HEK293 (cell line): ENCODE measurements at regions not wholly inside any gene's neighbourhood (a gene's known extent, or its start where the extent isn't known, plus 50 kb on each side); places are given as distances from the start of the nearest gene placed in this dataset.

Experiments used
- CTCF ChIA-PET: fragments of 350-600 bp; formaldehyde crosslinking; extraction: SDS; loops from one replicate; lab custom pipeline; 2021; ENCODE audit warnings: antibody characterized with exemption; lab: Yijun Ruan, JAX
- POLR2A ChIA-PET: fragments of 300-600 bp; formaldehyde crosslinking; extraction: SDS; loops from one replicate; lab custom pipeline; 2020; ENCODE audit warnings: antibody characterized with exemption, inconsistent platforms; lab: Yijun Ruan, JAX
- H3K27ac ChIP-seq: fragments of 200-500 bp; sonication (Bioruptor generic); 2 replicates; pipeline ENCODE4 v1.5.1; 2014; ENCODE audit warnings: low read depth, low read length, control low read depth, inconsistent platforms; ENCODE audit errors: extremely low read depth
- H3K36me3 ChIP-seq, 2 experiments: fragments of 200-500 bp in 1 of 2; sonication (Bioruptor generic) in 1 of 2; 1 replicate in 1 of 2; 2 replicates in 1 of 2; pipeline ENCODE4 v1.5.1; 2014 to 2017; ENCODE audit warnings: inconsistent platforms in 2 of 2, low read length in 2 of 2; ENCODE audit not compliant: control insufficient read depth in 2 of 2, insufficient read depth in 1 of 2
- H3K4me1 ChIP-seq: fragments of 200-500 bp; sonication (Bioruptor generic); 2 replicates; pipeline ENCODE4 v1.5.1; 2014; ENCODE audit warnings: mild to moderate bottlenecking, low read length, inconsistent platforms; ENCODE audit not compliant: control insufficient read depth, insufficient read depth
- H3K4me3 ChIP-seq: 2 replicates; pipeline ENCODE4 v1.5.1; 2011; ENCODE audit warnings: low read depth, mild to moderate bottlenecking, control low read depth, low read length, moderate library complexity
- H3K9me3 ChIP-seq: fragments of 200-500 bp; sonication (Bioruptor generic); 2 replicates; pipeline ENCODE4 v1.5.1; 2014; ENCODE audit warnings: low read depth, low read length, inconsistent platforms; ENCODE audit not compliant: control insufficient read depth, insufficient read depth
- KLF8 ChIP-seq: fragments of 450-650 bp; formaldehyde crosslinking; IDR thresholded peaks from 2 replicates; pipeline ENCODE4 v1.5.1; 2016; ENCODE audit warnings: missing biosample characterization, missing genetic modification characterization
- TCF7L2 ChIP-seq: IDR thresholded peaks from 2 replicates; pipeline ENCODE4 v1.6.1; 2011; ENCODE audit warnings: low read depth, mild to moderate bottlenecking, inconsistent platforms, low read length, moderate library complexity, borderline replicate concordance
- TRIM28 ChIP-seq: IDR thresholded peaks from 2 replicates; pipeline ENCODE4 v1.6.1; 2011; ENCODE audit warnings: low read length, control low read depth, borderline replicate concordance
- ZBTB17 ChIP-seq: fragments of 450-650 bp; formaldehyde crosslinking; IDR thresholded peaks from 2 replicates; pipeline ENCODE4 v1.5.1; 2016; ENCODE audit warnings: missing biosample characterization, missing genetic modification characterization
- ZBTB20 ChIP-seq: fragments of 450-650 bp; formaldehyde crosslinking; IDR thresholded peaks from 2 replicates; pipeline ENCODE4 v1.5.1; 2016; ENCODE audit warnings: missing biosample characterization, missing genetic modification characterization
- ZNF354C ChIP-seq: fragments of 450-650 bp; formaldehyde crosslinking; IDR thresholded peaks from 2 replicates; pipeline ENCODE4 v1.5.1; 2016; ENCODE audit warnings: missing biosample characterization, missing genetic modification characterization, low read depth, borderline replicate concordance
- ZNF501 ChIP-seq: fragments of 450-650 bp; formaldehyde crosslinking; IDR thresholded peaks from 2 replicates; pipeline ENCODE4 v1.5.1; 2016; ENCODE audit warnings: missing biosample characterization, missing genetic modification characterization
- ZNF549 ChIP-seq: fragments of 450-650 bp; IDR thresholded peaks from 2 replicates; pipeline ENCODE4 v1.5.1; 2018; ENCODE audit warnings: missing biosample characterization, missing genetic modification characterization, mild to moderate bottlenecking, inconsistent platforms, moderate library complexity
- ZNF621 ChIP-seq: fragments of 450-650 bp; formaldehyde crosslinking; IDR thresholded peaks from 2 replicates; pipeline ENCODE4 v1.5.1; 2017; ENCODE audit warnings: missing biosample characterization, missing genetic modification characterization
- ZNF629 ChIP-seq: fragments of 450-650 bp; formaldehyde crosslinking; IDR thresholded peaks from 2 replicates; pipeline ENCODE4 v1.5.1; 2017; ENCODE audit warnings: missing biosample characterization, missing genetic modification characterization
- ZNF843 ChIP-seq: fragments of 450-650 bp; formaldehyde crosslinking; IDR thresholded peaks from 2 replicates; pipeline ENCODE4 v1.5.1; 2016; ENCODE audit warnings: missing biosample characterization, missing genetic modification characterization
- ZXDB ChIP-seq: fragments of 450-650 bp; formaldehyde crosslinking; IDR thresholded peaks from 2 replicates; pipeline ENCODE4 v1.5.1; 2016; ENCODE audit warnings: missing biosample characterization, missing genetic modification characterization
- TF ChIP-seq, protein P1 (sequence below): fragments of 450-650 bp; formaldehyde crosslinking; IDR thresholded peaks from 2 replicates; pipeline ENCODE4 v1.5.1; 2016; ENCODE audit warnings: missing biosample characterization, missing genetic modification characterization
- TF ChIP-seq, protein P2 (sequence below): fragments of 450-650 bp; formaldehyde crosslinking; IDR thresholded peaks from 2 replicates; pipeline ENCODE4 v1.5.1; 2016; ENCODE audit warnings: missing biosample characterization, missing genetic modification characterization
- TF ChIP-seq, protein P3 (sequence below): fragments of 450-650 bp; formaldehyde crosslinking; IDR thresholded peaks from 2 replicates; pipeline ENCODE4 v1.5.1; 2017; ENCODE audit warnings: missing biosample characterization, missing genetic modification characterization
- TF ChIP-seq, protein P4 (sequence below): sonication (generic); formaldehyde crosslinking; IDR thresholded peaks from 2 replicates; pipeline ENCODE4 v1.8.1; 2022; ENCODE audit warnings: mild to moderate bottlenecking, moderate library complexity, missing genetic modification reagents
- TF ChIP-seq, protein P5 (sequence below): fragments of 450-650 bp; formaldehyde crosslinking; optimal IDR thresholded peaks from 2 replicates; pipeline ENCODE3; 2016; ENCODE audit warnings: missing biosample characterization, mild to moderate bottlenecking, missing genetic modification characterization
- TF ChIP-seq, protein P6 (sequence below): fragments of 450-650 bp; formaldehyde crosslinking; IDR thresholded peaks from 2 replicates; pipeline ENCODE4 v1.5.1; 2016; ENCODE audit warnings: missing biosample characterization, missing genetic modification characterization, borderline replicate concordance

DNA sequence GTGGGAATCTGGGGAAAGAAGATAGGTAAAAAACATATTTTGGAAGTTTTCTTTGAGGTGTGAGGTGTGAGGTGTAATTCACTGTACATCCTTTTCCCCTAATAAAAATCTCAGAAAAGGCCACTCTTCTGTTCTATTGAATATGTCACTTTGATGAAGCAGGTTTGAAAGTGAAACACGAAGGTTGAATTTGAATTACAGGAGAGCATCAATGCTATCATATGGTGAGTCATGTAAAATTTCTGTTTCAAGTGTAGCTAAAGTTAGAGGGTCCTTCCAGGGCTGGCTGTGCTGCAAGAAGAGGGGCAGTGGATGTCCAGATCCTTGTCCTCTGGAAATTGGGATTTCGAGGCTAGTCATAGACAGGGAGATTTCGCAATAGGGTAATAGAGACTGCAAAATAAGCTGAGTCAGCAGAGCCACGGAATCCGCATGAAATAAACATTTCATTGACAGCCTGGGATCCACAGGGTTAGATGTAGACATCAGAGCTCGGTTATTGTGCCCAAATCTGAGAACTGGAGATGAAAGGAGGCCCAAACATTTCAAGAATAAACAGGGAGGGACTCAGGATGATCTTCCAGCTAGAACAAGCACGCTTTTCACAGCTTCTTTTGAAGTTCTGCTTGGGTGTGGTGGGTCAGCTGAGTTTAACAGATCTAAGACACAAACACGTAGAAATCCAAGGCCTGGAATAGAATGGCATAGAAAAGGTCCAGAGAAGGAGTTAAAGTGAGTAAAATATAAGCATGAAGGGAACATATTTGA is 194.4 kb upstream of the CDKN2B start:
- POLR2A ChIA-PET: no interaction called here
- CTCF ChIA-PET: interaction anchor here (0.6 to 0.9 kb wide), 4 partner anchors 13 to 951 kb away, joined by 3 to 4 read pairs (median 4); no protein-coding TSS in a partner anchor
- TF ChIP-seq ZBTB17 (tag by site-specific recombination): peak; percentile 72; the same call in 1 of the 2 replicates
- no peak for TF ChIP-seq ZXDB
- no peak for TF ChIP-seq ZNF354C
- TF ChIP-seq TCF7L2: peak; percentile 24; the same call in 1 of the 2 replicates
- TF ChIP-seq TRIM28: peak; percentile 40; the same call in 1 of the 2 replicates
- TF ChIP-seq ZBTB20 (tag by site-specific recombination): peak; percentile 81
- TF ChIP-seq ZNF629 (tag by site-specific recombination): peak; percentile 15; the same call in 1 of the 2 replicates
- TF ChIP-seq KLF8 (tag by site-specific recombination): 0 out of 2 replicates have a peak, but pooled peaks have one; percentile 33
- TF ChIP-seq, protein P1, sequence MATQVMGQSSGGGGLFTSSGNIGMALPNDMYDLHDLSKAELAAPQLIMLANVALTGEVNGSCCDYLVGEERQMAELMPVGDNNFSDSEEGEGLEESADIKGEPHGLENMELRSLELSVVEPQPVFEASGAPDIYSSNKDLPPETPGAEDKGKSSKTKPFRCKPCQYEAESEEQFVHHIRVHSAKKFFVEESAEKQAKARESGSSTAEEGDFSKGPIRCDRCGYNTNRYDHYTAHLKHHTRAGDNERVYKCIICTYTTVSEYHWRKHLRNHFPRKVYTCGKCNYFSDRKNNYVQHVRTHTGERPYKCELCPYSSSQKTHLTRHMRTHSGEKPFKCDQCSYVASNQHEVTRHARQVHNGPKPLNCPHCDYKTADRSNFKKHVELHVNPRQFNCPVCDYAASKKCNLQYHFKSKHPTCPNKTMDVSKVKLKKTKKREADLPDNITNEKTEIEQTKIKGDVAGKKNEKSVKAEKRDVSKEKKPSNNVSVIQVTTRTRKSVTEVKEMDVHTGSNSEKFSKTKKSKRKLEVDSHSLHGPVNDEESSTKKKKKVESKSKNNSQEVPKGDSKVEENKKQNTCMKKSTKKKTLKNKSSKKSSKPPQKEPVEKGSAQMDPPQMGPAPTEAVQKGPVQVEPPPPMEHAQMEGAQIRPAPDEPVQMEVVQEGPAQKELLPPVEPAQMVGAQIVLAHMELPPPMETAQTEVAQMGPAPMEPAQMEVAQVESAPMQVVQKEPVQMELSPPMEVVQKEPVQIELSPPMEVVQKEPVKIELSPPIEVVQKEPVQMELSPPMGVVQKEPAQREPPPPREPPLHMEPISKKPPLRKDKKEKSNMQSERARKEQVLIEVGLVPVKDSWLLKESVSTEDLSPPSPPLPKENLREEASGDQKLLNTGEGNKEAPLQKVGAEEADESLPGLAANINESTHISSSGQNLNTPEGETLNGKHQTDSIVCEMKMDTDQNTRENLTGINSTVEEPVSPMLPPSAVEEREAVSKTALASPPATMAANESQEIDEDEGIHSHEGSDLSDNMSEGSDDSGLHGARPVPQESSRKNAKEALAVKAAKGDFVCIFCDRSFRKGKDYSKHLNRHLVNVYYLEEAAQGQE (tag by site-specific recombination): no peak
- TF ChIP-seq, protein P2, sequence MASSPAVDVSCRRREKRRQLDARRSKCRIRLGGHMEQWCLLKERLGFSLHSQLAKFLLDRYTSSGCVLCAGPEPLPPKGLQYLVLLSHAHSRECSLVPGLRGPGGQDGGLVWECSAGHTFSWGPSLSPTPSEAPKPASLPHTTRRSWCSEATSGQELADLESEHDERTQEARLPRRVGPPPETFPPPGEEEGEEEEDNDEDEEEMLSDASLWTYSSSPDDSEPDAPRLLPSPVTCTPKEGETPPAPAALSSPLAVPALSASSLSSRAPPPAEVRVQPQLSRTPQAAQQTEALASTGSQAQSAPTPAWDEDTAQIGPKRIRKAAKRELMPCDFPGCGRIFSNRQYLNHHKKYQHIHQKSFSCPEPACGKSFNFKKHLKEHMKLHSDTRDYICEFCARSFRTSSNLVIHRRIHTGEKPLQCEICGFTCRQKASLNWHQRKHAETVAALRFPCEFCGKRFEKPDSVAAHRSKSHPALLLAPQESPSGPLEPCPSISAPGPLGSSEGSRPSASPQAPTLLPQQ (tag by site-specific recombination): no peak
- TF ChIP-seq, protein P3, sequence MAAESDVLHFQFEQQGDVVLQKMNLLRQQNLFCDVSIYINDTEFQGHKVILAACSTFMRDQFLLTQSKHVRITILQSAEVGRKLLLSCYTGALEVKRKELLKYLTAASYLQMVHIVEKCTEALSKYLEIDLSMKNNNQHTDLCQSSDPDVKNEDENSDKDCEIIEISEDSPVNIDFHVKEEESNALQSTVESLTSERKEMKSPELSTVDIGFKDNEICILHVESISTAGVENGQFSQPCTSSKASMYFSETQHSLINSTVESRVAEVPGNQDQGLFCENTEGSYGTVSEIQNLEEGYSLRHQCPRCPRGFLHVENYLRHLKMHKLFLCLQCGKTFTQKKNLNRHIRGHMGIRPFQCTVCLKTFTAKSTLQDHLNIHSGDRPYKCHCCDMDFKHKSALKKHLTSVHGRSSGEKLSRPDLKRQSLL (tag by site-specific recombination): peak; percentile 51; the same call in 1 of the 2 replicates
- peak; percentile 38; the same call in 1 of the 2 replicates for TF ChIP-seq ZNF549 (tag by site-specific recombination)
- no peak for TF ChIP-seq ZNF621 (tag by site-specific recombination)
- Histone ChIP-seq H3K4me1 (peaks cover 9% of the 10 kb centered on the region; the same call in 1 of the 2 replicates), H3K36me3 (no peaks in the 10 kb centered on the region), H3K9me3 (no peaks in the 10 kb centered on the region), H3K27ac (peak overlapping the region; percentile 28; the same call in 1 of the 2 replicates), H3K4me3 (no peak overlapping the region)

DNA sequence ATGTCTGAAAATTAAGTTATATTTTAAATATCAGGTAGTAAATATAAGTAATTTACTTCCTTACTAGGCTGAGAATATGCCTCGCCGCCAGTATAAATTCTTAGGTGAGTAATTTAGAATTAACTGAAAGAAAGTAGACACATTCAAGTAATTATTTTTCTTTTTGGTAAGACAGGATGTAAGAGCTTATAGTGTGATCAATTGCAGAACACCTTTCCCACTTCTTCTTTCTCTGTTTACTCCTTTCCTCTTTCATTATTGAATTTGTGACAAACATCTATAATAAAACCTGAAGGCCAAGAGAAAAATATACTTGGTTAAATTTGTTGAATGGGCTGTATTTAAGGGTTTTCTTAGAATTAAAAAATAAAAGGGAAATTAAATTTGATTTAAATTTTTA is 195.1 kb upstream of the CDKN2B start:
- POLR2A ChIA-PET: no interaction called here
- Histone ChIP-seq H3K4me1 (peaks cover 9% of the 10 kb centered on the region; the same call in 1 of the 2 replicates), H3K9me3 (no peaks in the 10 kb centered on the region), H3K4me3 (no peak overlapping the region), H3K36me3 (no peaks in the 10 kb centered on the region), H3K27ac (no peak overlapping the region)
- CTCF ChIA-PET: interaction anchor here (0.6 to 1.0 kb wide), 4 partner anchors 17 to 952 kb away, joined by 3 to 4 read pairs (median 4); no protein-coding TSS in a partner anchor
- TF ChIP-seq, protein P4, sequence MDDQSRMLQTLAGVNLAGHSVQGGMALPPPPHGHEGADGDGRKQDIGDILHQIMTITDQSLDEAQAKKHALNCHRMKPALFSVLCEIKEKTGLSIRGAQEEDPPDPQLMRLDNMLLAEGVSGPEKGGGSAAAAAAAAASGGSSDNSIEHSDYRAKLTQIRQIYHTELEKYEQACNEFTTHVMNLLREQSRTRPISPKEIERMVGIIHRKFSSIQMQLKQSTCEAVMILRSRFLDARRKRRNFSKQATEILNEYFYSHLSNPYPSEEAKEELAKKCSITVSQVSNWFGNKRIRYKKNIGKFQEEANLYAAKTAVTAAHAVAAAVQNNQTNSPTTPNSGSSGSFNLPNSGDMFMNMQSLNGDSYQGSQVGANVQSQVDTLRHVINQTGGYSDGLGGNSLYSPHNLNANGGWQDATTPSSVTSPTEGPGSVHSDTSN (CRISPR knock-in tag): no peak
- TF ChIP-seq ZNF843 (tag by site-specific recombination): no peak
- TF ChIP-seq, protein P5, sequence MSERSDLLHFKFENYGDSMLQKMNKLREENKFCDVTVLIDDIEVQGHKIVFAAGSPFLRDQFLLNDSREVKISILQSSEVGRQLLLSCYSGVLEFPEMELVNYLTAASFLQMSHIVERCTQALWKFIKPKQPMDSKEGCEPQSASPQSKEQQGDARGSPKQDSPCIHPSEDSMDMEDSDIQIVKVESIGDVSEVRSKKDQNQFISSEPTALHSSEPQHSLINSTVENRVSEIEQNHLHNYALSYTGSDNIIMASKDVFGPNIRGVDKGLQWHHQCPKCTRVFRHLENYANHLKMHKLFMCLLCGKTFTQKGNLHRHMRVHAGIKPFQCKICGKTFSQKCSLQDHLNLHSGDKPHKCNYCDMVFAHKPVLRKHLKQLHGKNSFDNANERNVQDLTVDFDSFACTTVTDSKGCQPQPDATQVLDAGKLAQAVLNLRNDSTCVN: no peak
- TF ChIP-seq, protein P6, sequence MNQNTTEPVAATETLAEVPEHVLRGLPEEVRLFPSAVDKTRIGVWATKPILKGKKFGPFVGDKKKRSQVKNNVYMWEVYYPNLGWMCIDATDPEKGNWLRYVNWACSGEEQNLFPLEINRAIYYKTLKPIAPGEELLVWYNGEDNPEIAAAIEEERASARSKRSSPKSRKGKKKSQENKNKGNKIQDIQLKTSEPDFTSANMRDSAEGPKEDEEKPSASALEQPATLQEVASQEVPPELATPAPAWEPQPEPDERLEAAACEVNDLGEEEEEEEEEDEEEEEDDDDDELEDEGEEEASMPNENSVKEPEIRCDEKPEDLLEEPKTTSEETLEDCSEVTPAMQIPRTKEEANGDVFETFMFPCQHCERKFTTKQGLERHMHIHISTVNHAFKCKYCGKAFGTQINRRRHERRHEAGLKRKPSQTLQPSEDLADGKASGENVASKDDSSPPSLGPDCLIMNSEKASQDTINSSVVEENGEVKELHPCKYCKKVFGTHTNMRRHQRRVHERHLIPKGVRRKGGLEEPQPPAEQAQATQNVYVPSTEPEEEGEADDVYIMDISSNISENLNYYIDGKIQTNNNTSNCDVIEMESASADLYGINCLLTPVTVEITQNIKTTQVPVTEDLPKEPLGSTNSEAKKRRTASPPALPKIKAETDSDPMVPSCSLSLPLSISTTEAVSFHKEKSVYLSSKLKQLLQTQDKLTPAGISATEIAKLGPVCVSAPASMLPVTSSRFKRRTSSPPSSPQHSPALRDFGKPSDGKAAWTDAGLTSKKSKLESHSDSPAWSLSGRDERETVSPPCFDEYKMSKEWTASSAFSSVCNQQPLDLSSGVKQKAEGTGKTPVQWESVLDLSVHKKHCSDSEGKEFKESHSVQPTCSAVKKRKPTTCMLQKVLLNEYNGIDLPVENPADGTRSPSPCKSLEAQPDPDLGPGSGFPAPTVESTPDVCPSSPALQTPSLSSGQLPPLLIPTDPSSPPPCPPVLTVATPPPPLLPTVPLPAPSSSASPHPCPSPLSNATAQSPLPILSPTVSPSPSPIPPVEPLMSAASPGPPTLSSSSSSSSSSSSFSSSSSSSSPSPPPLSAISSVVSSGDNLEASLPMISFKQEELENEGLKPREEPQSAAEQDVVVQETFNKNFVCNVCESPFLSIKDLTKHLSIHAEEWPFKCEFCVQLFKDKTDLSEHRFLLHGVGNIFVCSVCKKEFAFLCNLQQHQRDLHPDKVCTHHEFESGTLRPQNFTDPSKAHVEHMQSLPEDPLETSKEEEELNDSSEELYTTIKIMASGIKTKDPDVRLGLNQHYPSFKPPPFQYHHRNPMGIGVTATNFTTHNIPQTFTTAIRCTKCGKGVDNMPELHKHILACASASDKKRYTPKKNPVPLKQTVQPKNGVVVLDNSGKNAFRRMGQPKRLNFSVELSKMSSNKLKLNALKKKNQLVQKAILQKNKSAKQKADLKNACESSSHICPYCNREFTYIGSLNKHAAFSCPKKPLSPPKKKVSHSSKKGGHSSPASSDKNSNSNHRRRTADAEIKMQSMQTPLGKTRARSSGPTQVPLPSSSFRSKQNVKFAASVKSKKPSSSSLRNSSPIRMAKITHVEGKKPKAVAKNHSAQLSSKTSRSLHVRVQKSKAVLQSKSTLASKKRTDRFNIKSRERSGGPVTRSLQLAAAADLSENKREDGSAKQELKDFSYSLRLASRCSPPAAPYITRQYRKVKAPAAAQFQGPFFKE: no peak
- no peak for TF ChIP-seq ZNF501 (tag by site-specific recombination)
